OCI-LY7 (cell line): ENCODE measurements at regions not wholly inside any gene's neighbourhood (a gene's known extent, or its start where the extent isn't known, plus 50 kb on each side); places are given as distances from the start of the nearest gene placed in this dataset.

ENCODE experiments used
- EZH2phosphoT487 ChIP-seq: fragments of 200-600 bp; sonication (generic); IDR thresholded peaks from 2 replicates; pipeline ENCODE4 v1.6.1; 2018; ENCODE audit warnings: low read depth, borderline replicate concordance, mild to moderate bottlenecking, mixed run types, antibody characterized with exemption, low read length, moderate library complexity, mixed read lengths
- TF ChIP-seq, protein P1 (sequence below): fragments of 200-600 bp; sonication (generic); conservative IDR thresholded peaks from 2 replicates; pipeline ENCODE4 v1.5.1; 2014; ENCODE audit warnings: mild to moderate bottlenecking, antibody characterized with exemption, low read length, moderate library complexity, mixed read lengths

DNA sequence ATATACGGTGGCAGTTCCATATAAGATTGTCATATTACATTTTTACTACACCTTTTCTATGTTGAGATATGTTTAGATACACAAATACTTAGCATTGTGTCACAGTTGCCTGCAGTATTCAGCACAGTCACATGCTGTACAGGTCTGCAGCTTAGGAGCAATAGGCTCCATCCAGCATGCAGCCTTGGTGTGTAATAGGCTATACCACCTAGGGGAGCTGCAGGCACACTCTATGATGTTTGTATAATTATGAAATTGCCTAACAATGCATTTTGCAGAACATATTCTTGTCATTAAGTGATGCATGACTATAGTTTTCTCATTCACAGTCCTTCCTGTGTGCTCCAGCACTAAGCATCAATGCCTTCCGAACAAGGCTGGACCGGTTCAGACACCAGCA, 133.4 kb downstream of the NDUFA10 start:
- TF ChIP-seq, protein P1, sequence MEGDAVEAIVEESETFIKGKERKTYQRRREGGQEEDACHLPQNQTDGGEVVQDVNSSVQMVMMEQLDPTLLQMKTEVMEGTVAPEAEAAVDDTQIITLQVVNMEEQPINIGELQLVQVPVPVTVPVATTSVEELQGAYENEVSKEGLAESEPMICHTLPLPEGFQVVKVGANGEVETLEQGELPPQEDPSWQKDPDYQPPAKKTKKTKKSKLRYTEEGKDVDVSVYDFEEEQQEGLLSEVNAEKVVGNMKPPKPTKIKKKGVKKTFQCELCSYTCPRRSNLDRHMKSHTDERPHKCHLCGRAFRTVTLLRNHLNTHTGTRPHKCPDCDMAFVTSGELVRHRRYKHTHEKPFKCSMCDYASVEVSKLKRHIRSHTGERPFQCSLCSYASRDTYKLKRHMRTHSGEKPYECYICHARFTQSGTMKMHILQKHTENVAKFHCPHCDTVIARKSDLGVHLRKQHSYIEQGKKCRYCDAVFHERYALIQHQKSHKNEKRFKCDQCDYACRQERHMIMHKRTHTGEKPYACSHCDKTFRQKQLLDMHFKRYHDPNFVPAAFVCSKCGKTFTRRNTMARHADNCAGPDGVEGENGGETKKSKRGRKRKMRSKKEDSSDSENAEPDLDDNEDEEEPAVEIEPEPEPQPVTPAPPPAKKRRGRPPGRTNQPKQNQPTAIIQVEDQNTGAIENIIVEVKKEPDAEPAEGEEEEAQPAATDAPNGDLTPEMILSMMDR = no peak
- no peak for TF ChIP-seq EZH2phosphoT487
